ENCODE measurements at regions not wholly inside any gene's neighbourhood (a gene's known extent, or its start where the extent isn't known, plus 50 kb on each side); places are given as distances from the start of the nearest gene placed in this dataset.
"Not testable (repeated sequence)": the region's sequence is repeated elsewhere in the genome, so short reads cannot be mapped to it uniquely, and the experiment has no call there.

- DNase-seq: no peak
Observed at GRCh38 chr21:32087447-32087846, 191.4 kb downstream of the MIS18A start.

GRCh38 chr21:32083197-32083596, 195.7 kb downstream of the MIS18A start:
- DNase-seq: no peak

GRCh38 chr21:32082466-32082865, 196.4 kb downstream of the MIS18A start:
- DNase-seq: no peak

- DNase-seq: no peak
Observed at GRCh38 chr21:32073593-32073992, 200.8 kb downstream of the HUNK start.

GRCh38 chr21:32073190-32073589, 200.4 kb downstream of the HUNK start:
- no peak for DNase-seq

GRCh38 chr21:32071620-32072019, 198.8 kb downstream of the HUNK start:
- DNase-seq: not testable (repeated sequence)

- DNase-seq: no peak
Observed at GRCh38 chr21:32070676-32071330, 198.0 kb downstream of the HUNK start.

GRCh38 chr21:32070126-32070525, 197.3 kb downstream of the HUNK start:
- DNase-seq: no peak

GRCh38 chr21:32065654-32066053, 192.8 kb downstream of the HUNK start:
- DNase-seq: no peak

GRCh38 chr21:32064281-32064910, 191.6 kb downstream of the HUNK start:
- no peak for DNase-seq

- no peak for DNase-seq
Observed at GRCh38 chr21:32062591-32063227, 189.9 kb downstream of the HUNK start.

- DNase-seq: no peak
Observed at GRCh38 chr21:32061729-32062128, 188.9 kb downstream of the HUNK start.

- no peak for DNase-seq
Observed at GRCh38 chr21:32056791-32057190, 184.0 kb downstream of the HUNK start.

- no peak for DNase-seq
Observed at GRCh38 chr21:32055305-32055704, 182.5 kb downstream of the HUNK start.
